ENCODE measurements at regions not wholly inside any gene's neighbourhood (a gene's known extent, or its start where the extent isn't known, plus 50 kb on each side); places are given as distances from the start of the nearest gene placed in this dataset.

- Histone ChIP-seq H3K27me3 (no peaks in the 10 kb centered on the region), H3K36me3 (no peaks in the 10 kb centered on the region), H4K20me1 (no peaks in the 10 kb centered on the region), H3K4me3 (no peak overlapping the region), H3K4me1 (peaks cover 0 to under 1% (median 0%) of the 10 kb centered on the region in 10 experiments; a peak in 3 of 20 replicates), H3K9me3 (replicated peaks in 1 of 11) (no peaks in the 10 kb centered on the region), H3K27ac (no peak overlapping the region), H3K9ac (no peak overlapping the region), H3K4me2 (no peak overlapping the region)
- no peak for TF ChIP-seq Cebpa-rat (IDR thresholded peaks at IDR 0.05)
Observed at GRCh38 chr9:28163619-28164018, 590.3 kb upstream of the C9orf72 start.

DNA sequence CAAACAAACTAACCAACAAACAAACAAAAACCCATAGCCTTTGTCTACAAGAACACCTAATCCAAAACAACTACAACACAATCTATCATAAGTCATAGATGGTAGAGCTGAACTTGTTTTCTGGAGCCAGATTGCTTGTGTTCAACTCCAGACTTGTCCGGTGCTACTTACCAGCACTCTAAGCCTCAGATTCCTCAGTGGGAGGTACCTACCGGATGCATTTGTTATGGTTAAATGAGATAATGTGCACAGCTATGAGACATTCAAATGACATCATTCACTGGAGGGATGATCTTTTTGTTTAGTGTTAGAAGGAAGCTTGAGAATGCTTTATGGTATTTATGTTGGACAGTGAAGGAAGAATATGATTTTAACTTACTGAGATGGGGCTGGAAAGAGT lies 592.9 kb upstream of the C9orf72 start:
- no peaks in the 10 kb centered on the region for H3K4me1 ChIP-seq
- no peak overlapping the region for H3K9ac ChIP-seq
- no peaks in the 10 kb centered on the region for H4K20me1 ChIP-seq
- no peaks in the 10 kb centered on the region for H3K27me3 ChIP-seq
- H3K4me2 ChIP-seq: no peak overlapping the region
- H3K36me3 ChIP-seq: no peaks in the 10 kb centered on the region
- TF ChIP-seq Cebpa-rat (IDR thresholded peaks at IDR 0.05): no peak
- no peak overlapping the region for H3K4me3 ChIP-seq
- H3K9me3 ChIP-seq (replicated peaks in 1 of 11): peaks cover 0 to 1% (median 0%) of the 10 kb centered on the region in 11 experiments; a peak in 1 of 22 replicates
- H3K27ac ChIP-seq: no peak overlapping the region

DNA sequence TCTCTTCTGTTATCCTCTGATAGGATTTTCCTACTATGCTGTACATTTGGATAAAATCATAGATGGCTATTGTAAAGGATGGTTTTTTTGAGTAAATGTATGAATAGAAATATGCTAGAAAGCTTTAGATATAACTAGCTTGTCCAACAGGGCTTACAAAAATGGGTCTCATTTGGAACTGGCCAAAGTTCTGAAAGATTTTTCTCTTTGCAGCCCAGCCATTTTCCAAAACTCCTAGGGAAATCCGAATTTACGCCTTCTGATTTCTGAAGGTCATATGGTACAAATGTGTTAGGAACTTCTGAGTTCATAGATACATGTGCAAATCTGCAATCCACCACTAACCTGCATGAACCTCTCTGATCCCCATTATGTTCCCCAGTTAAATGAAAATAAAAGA lies 603.9 kb upstream of the C9orf72 start:
- Histone ChIP-seq H3K27me3 (no peaks in the 10 kb centered on the region), H3K36me3 (no peaks in the 10 kb centered on the region), H3K9me3 (replicated peaks in 1 of 11) (peaks cover 0 to 4% (median 0%) of the 10 kb centered on the region in 11 experiments; a peak in 1 of 22 replicates), H4K20me1 (no peaks in the 10 kb centered on the region), H3K4me3 (no peak overlapping the region), H3K4me1 (no peaks in the 10 kb centered on the region), H3K9ac (no peak overlapping the region), H3K27ac (no peak overlapping the region), H3K4me2 (no peak overlapping the region)
- no peak for TF ChIP-seq Cebpa-rat (IDR thresholded peaks at IDR 0.05)

GRCh38 chr9:28177925-28178324 lies 604.6 kb upstream of the C9orf72 start:
- Histone ChIP-seq H3K4me1 (no peaks in the 10 kb centered on the region), H3K36me3 (no peaks in the 10 kb centered on the region)
- TF ChIP-seq Cebpa-rat (IDR thresholded peaks at IDR 0.05): no peak

DNA sequence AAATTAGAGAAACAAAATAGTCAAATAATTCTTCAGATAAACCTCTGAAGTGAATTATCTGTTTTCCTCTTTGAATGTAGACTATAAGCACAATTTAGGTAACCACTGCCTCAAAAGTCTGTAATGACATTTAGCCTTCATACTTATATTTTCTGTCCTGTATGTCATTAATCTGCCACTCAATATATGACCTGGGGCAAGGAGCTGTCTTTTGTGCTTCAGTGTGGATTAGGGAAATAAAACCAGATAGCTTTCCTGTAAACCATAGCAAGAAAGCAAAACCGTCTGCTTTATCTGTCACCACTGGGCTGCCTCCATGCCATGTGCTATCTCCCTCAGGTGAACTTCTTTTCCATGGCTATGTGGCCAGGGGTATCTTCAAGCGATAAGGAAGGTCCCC lies 606.6 kb upstream of the C9orf72 start:
- no peaks in the 10 kb centered on the region for H3K4me1 ChIP-seq
- H3K4me2 ChIP-seq: no peak overlapping the region
- no peak overlapping the region for H3K9ac ChIP-seq
- H3K9me3 ChIP-seq (replicated peaks in 1 of 11): peaks cover 0 to 4% (median 0%) of the 10 kb centered on the region in 11 experiments; a peak in 1 of 22 replicates
- no peak overlapping the region for H3K27ac ChIP-seq
- TF ChIP-seq Cebpa-rat (IDR thresholded peaks at IDR 0.05): no peak
- no peaks in the 10 kb centered on the region for H3K36me3 ChIP-seq
- no peaks in the 10 kb centered on the region for H4K20me1 ChIP-seq
- H3K27me3 ChIP-seq: no peaks in the 10 kb centered on the region
- H3K4me3 ChIP-seq: no peak overlapping the region

More at GRCh38 chr9:28177925-28178324, 604.6 kb upstream of the C9orf72 start:
- peaks cover 0 to 4% (median 0%) of the 10 kb centered on the region in 11 experiments; a peak in 1 of 22 replicates for H3K9me3 ChIP-seq (replicated peaks in 1 of 11)
- no peak overlapping the region for H3K4me3 ChIP-seq
- H4K20me1 ChIP-seq: no peaks in the 10 kb centered on the region
- no peak overlapping the region for H3K4me2 ChIP-seq
- no peak overlapping the region for H3K9ac ChIP-seq
- H3K27ac ChIP-seq: no peak overlapping the region
- no peaks in the 10 kb centered on the region for H3K27me3 ChIP-seq

DNA sequence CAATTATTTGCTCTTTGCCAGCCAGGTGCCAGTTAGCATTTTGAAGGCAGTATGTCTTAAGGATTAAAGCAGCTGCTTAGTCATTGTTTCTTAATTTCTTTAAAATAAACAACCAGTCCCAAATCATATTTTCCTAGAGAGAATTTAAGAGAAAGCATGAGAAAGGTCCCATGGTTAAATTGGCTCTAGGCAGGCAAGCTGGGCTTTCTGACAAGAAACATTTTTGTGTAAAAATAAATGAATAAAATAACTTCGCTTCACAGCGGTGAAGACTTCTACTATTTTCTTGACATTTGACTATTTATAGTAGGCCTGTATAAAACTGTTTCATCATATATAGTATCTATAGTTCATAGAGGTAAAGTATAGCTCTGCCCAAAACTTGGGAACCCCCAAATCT lies 617.7 kb upstream of the C9orf72 start:
- no peak overlapping the region for H3K9ac ChIP-seq
- H3K9me3 ChIP-seq (replicated peaks in 1 of 11): peaks cover 17 to 27% (median 22%) of the 10 kb centered on the region in 11 experiments
- no peaks in the 10 kb centered on the region for H3K4me1 ChIP-seq
- no peaks in the 10 kb centered on the region for H3K36me3 ChIP-seq
- no peaks in the 10 kb centered on the region for H3K27me3 ChIP-seq
- no peak overlapping the region for H3K4me3 ChIP-seq
- no peak for TF ChIP-seq Cebpa-rat (IDR thresholded peaks at IDR 0.05)
- no peaks in the 10 kb centered on the region for H4K20me1 ChIP-seq
- no peak overlapping the region for H3K4me2 ChIP-seq
- H3K27ac ChIP-seq: no peak overlapping the region

GRCh38 chr9:28197653-28198052 lies 624.4 kb upstream of the C9orf72 start:
- Histone ChIP-seq H3K27ac (no peak overlapping the region), H3K4me3 (no peak overlapping the region), H3K36me3 (no peaks in the 10 kb centered on the region), H3K27me3 (no peaks in the 10 kb centered on the region), H3K9me3 (replicated peaks in 1 of 11) (no peaks in the 10 kb centered on the region), H3K4me2 (no peak overlapping the region), H3K9ac (no peak overlapping the region), H4K20me1 (no peaks in the 10 kb centered on the region), H3K4me1 (no peaks in the 10 kb centered on the region)
- no peak for TF ChIP-seq Cebpa-rat (IDR thresholded peaks at IDR 0.05)

GRCh38 chr9:28203036-28203435 lies 629.8 kb upstream of the C9orf72 start:
- Histone ChIP-seq H3K27me3 (no peaks in the 10 kb centered on the region), H3K4me3 (no peak overlapping the region), H3K9ac (no peak overlapping the region), H3K4me1 (0 out of 20 replicates have a peak, but pooled peaks cover 0 to 6% (median 0%) of the 10 kb centered on the region in 10 experiments), H4K20me1 (no peaks in the 10 kb centered on the region), H3K27ac (no peak overlapping the region), H3K4me2 (no peak overlapping the region), H3K36me3 (no peaks in the 10 kb centered on the region), H3K9me3 (replicated peaks in 1 of 11) (no peaks in the 10 kb centered on the region)
- TF ChIP-seq Cebpa-rat (IDR thresholded peaks at IDR 0.05): no peak

DNA sequence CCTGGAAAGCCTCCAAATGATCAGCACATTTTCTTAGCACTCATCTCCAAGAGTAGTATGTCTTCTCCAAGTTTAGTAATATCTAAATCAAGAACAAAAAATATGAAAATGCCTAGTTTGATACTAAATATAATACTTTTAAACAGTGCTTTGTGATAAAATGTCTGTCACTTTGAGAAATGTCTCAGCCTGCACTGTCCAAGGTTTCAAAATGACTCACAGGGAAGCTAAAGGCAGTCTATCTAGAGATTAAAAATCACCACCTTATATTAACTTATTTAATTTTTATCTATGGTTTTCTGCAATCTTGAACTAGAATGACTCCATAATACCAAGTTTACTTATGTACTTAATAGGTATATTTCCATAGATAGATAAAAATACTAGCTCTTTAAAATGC lies 633.0 kb upstream of the C9orf72 start:
- no peak overlapping the region for H3K4me3 ChIP-seq
- no peak overlapping the region for H3K27ac ChIP-seq

DNA sequence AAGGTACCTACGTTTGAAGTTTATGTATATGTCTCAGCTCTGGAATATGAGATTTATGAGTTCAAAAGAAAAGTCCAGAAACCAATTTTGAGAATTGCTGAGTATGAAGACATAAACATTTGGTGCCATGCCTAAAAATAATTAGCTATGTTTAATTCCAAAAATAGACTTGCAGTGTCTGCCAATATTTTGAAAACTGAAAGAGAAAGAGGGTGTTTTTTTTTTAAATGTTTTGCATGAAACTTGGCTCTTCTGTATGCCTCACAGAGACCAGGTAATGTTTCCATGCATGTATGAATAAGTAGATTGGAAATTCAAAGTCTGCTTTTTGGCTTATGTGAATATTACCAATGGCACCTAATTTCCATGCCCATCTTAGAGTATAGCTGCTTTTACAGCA lies 634.4 kb upstream of the C9orf72 start:
- 0 out of 20 replicates have a peak, but pooled peaks cover 0 to 6% (median 0%) of the 10 kb centered on the region in 10 experiments for H3K4me1 ChIP-seq
- no peaks in the 10 kb centered on the region for H3K36me3 ChIP-seq
- H3K4me3 ChIP-seq: no peak overlapping the region
- H3K9me3 ChIP-seq (replicated peaks in 1 of 11): no peaks in the 10 kb centered on the region
- H3K9ac ChIP-seq: no peak overlapping the region
- no peaks in the 10 kb centered on the region for H4K20me1 ChIP-seq
- no peaks in the 10 kb centered on the region for H3K27me3 ChIP-seq
- no peak overlapping the region for H3K27ac ChIP-seq
- no peak for TF ChIP-seq Cebpa-rat (IDR thresholded peaks at IDR 0.05)
- H3K4me2 ChIP-seq: no peak overlapping the region

More for the DNA sequence above, 633.0 kb upstream of the C9orf72 start:
- Histone ChIP-seq H3K36me3 (no peaks in the 10 kb centered on the region), H3K9me3 (replicated peaks in 1 of 11) (no peaks in the 10 kb centered on the region), H3K27me3 (no peaks in the 10 kb centered on the region), H3K9ac (no peak overlapping the region), H3K4me1 (0 out of 20 replicates have a peak, but pooled peaks cover 0 to 6% (median 0%) of the 10 kb centered on the region in 10 experiments), H4K20me1 (no peaks in the 10 kb centered on the region), H3K4me2 (no peak overlapping the region)
- TF ChIP-seq Cebpa-rat (IDR thresholded peaks at IDR 0.05): no peak
